ENCODE measurements at regions not wholly inside any gene's neighbourhood (a gene's known extent, or its start where the extent isn't known, plus 50 kb on each side); places are given as distances from the start of the nearest gene placed in this dataset.

DNA sequence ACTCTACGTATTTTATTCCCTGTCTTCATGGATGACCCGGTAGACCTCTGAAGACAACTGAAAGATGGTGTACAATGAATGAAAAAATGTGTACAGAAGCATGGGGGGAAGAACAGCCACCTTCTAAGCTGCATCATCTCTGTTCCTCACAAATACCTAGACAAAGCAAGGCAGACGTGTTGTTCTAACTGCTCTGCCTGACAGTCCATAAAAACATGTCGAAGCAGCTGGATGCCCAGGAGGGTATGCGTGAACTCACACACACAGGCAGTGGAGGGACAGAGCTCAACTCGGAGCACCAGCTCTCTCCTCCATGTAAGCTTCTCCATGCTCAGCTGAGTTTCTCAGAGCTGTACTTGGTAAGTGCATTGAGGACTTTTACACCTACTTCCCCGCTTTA is 327.4 kb downstream of the CTTN start:
- DNase-seq (ENCODE audit: low read depth) = no peak

DNA sequence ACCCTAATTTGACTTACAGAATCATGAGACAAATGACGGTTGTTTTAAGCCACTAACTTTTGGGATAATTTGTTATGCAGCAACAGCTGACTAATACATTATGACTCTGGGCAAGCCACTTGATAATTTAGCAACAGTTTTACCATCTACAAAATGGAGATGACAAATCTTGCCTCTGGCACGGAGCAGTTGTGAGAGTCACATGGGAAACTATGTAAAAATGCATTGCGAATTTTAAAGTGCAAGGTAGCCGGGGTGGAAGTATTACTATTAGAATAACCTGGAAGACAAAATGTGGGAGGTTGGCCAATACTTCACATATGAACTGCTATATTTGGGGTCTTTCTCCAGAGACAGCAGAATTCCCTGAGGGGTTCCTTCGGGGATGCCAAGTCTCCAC is 328.7 kb downstream of the CTTN start:
- DNase-seq (ENCODE audit: low read depth) = no peak

- no peak for DNase-seq (ENCODE audit: low read depth)
Observed at GRCh38 chr11:70727899-70728620, 329.7 kb downstream of the CTTN start.

- DNase-seq (ENCODE audit: low read depth) = no peak
Observed at GRCh38 chr11:70729949-70730348, 331.6 kb downstream of the CTTN start.

GRCh38 chr11:70730411-70730810 is 332.1 kb downstream of the CTTN start:
- DNase-seq (ENCODE audit: low read depth) = no peak

DNA sequence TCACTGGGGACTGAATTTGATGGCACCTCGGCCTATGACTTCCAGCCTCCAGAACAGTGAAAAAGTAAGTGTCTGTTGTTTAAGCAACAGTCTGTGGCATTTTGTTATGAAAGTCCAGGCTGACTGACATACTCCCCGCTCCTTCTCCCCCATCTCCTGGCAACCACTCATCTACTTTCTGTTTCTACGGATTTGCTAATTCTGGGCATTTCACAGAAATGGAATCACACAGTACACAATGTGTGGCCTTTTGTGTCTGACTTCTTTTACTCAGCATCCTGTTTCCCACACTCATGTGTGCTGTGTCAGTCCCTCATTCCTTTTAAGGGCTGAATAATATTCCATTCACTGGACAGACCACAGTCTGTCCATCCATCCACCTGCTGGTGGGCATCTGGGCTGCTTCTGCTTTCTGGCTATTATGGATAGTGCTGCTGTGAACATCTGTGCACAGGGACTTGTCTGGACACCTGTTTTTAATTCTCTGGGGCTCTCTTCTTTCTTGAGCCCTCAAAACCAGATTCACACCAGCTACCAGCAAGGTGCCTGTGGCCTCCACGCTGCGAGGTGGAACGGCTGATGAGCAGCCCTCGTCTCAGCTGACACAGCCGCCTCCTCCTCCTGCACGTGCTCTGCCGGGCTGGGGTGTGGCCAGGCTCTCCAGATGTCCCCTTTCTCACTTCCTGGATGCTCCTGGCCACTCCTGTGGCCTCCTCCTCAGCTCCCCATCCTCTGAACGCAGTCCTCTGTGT is 333.1 kb downstream of the CTTN start:
- no peak for DNase-seq (ENCODE audit: low read depth)

GRCh38 chr11:70732023-70732880 is 333.9 kb downstream of the CTTN start:
- DNase-seq (ENCODE audit: low read depth) = no peak

DNA sequence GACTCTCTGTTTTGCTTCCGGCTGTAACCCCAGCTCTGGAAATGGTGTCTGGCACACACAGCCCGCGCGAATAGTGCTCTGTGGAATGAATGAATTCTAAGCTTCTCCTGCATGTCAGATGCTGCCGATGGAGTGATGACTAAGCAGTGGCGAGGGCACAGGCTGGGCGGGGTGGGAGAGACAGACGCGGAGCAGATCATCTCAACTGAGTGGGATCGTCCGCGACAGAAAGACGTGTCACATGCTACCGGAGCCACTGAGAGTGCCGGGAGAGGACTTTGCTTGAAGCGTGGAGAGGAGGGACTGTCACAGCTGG is 334.5 kb downstream of the CTTN start:
- DNase-seq (ENCODE audit: low read depth) = no peak

GRCh38 chr11:70733327-70734325 is 335.3 kb downstream of the CTTN start:
- no peak for DNase-seq (ENCODE audit: low read depth)

GRCh38 chr11:70734379-70734778 is 336.1 kb downstream of the CTTN start:
- no peak for DNase-seq (ENCODE audit: low read depth)

DNA sequence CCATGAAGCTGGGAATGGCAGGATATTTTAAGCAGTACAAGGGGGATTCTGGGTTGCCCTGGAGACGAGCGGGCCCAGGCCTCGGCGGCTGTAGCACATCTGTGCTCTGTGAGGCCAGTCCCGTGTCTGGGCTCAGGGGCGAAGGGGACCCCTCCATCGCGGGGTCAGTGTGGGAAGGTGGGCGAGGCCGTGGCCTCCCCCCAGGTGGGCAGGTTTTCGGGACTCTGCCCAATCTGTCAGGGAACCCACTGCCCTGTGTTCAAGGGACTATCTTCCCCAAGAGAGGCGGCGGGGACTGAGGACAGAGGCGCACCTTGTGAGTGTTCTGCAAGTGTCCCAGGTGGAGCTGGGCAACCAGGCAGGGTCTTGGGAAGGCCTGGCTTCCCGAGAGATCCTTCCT is 336.6 kb downstream of the CTTN start:
- DNase-seq (ENCODE audit: low read depth) = no peak

- no peak for DNase-seq (ENCODE audit: low read depth)
Observed at GRCh38 chr11:70735976-70736375, 337.6 kb downstream of the CTTN start.

DNA sequence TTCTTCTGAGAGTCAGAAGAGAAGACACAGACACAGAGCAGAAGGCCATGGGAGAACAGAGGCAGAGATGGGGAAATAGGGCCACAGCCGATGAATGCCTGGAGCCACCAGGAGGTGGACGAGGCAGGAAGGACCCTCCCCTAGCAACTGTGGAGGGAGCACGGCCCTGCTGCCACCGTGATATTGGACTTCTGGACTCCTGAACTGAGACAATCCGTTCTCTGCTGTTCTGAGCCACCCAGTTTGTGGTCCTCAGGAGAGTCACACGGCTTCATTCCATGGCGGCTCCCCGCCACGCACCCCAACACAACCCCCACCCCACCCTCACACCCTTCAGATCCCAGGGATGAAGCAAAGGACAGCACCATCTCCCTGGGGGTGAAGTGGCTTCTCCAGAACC is 338.1 kb downstream of the CTTN start:
- no peak for DNase-seq (ENCODE audit: low read depth)

- DNase-seq (ENCODE audit: low read depth) = no peak
Observed at GRCh38 chr11:70736937-70737640, 338.8 kb downstream of the CTTN start.

GRCh38 chr11:70737816-70738630 is 339.7 kb downstream of the CTTN start:
- no peak for DNase-seq (ENCODE audit: low read depth)

DNA sequence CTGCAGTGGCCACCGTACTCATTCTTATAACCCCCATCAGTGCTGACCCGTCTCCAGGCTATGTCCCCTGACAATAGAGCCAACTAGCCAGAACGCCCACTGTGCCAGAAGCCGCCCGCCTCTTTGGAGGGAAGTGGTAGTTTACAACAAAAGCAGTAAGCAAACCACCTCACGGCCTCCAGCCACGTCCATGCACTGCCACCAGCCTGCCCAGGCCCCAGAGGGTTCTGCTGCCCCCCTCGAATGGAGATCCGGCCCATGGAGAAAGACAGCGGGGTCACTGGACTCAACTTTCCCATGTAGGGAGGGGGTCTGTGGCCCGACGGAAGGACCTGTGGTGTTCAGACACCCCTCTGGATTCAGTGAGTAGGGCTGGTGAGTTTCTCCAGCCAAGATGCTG is 340.3 kb downstream of the CTTN start:
- no peak for DNase-seq (ENCODE audit: low read depth)

GRCh38 chr11:70739091-70739490 is 340.8 kb downstream of the CTTN start:
- DNase-seq (ENCODE audit: low read depth) = no peak

DNA sequence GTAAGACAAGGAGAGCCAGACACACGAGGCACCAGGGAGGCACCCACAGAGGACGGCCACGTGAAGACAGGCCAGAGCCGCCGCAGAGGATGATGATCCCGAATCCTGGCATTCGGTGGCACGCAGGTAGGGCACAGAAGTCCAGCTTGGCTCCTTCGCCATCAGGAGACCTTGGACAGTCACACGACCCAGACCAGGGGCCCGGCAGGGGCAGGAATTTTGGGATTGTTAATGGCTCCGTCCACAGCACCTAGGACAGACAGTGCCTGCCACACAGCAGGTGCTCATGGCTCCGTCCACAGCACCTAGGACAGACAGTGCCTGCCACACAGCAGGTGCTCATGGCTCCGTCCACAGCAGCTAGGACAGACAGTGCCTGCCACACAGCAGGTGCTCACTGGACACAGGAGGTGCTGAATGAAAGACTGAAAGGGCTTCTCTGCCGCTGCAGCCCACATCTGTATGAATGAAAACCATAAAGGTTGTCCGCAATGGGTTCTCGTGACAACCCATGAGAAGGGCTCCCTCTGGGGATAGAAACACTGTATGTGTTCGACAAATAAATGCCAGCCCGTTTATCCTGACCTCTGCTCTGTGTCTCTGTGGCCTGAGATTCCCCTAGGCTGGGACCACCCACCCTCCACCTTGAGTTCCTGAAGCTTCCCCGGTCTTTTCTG is 341.6 kb downstream of the CTTN start:
- no peak for DNase-seq (ENCODE audit: low read depth)

DNA sequence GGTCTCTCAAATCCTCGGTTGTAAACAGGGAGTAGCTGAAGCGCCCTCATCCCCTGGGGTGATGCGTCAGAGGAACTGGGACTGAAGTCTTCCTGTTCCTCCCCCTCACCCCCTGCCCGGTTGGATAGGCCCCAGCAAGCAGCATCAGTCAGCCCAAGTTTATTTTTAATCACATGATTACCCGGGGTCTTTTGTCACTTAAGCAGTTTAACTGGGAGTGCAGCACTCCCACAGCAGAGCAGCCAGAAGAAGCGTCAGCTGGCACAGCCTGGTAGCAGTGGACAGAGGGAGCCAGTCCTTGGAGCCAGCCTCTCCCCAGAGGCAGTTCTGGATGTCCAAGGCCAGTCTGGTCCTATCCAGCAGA is 342.1 kb downstream of the CTTN start:
- DNase-seq (ENCODE audit: low read depth) = no peak

- DNase-seq (ENCODE audit: low read depth) = no peak
Observed at GRCh38 chr11:70741085-70741484, 342.8 kb downstream of the CTTN start.
